RWPE2 (cell line): ENCODE measurements at regions not wholly inside any gene's neighbourhood (a gene's known extent, or its start where the extent isn't known, plus 50 kb on each side); places are given as distances from the start of the nearest gene placed in this dataset.

Source experiments
- ATAC-seq: fragments of 200-7000 bp; cut with Tn5 transposase; 3 replicates; pipeline ENCODE4 v1.9.1; 2021; ENCODE audit warnings: low read depth
- DNase-seq: peaks from one replicate; pipeline ENCODE4 v3.0.0-alpha.2; 2020; ENCODE audit warnings: low spot score
- H3K27ac ChIP-seq: fragments of 450-650 bp; 2 replicates; pipeline ENCODE4 v1.5.1; 2017; ENCODE audit warnings: mild to moderate bottlenecking; ENCODE audit not compliant: poor library complexity, severe bottlenecking
- H3K27me3 ChIP-seq: fragments of 250-450 bp; sonication (Bioruptor Pico); 2 replicates; pipeline ENCODE4 v1.5.1; 2021; ENCODE audit warnings: mild to moderate bottlenecking, moderate library complexity; ENCODE audit not compliant: insufficient read depth, poor library complexity, severe bottlenecking
- H3K36me3 ChIP-seq: fragments of 250-450 bp; sonication (Bioruptor Pico); 2 replicates; pipeline ENCODE4 v1.5.1; 2020; ENCODE audit warnings: low read depth, mild to moderate bottlenecking, moderate library complexity
- H3K4me1 ChIP-seq: fragments of 250-450 bp; sonication (Bioruptor Pico); 2 replicates; pipeline ENCODE4 v1.5.1; 2021; ENCODE audit warnings: mild to moderate bottlenecking, moderate library complexity; ENCODE audit not compliant: insufficient read depth, poor library complexity, severe bottlenecking
- H3K4me3 ChIP-seq: fragments of 250-450 bp; sonication (Bioruptor Pico); 2 replicates; pipeline ENCODE4 v1.5.1; 2021; ENCODE audit warnings: mild to moderate bottlenecking, moderate library complexity; ENCODE audit not compliant: severe bottlenecking
- H3K9me3 ChIP-seq: fragments of 250-450 bp; sonication (Bioruptor Pico); 2 replicates; pipeline ENCODE4 v1.5.1; 2021; ENCODE audit warnings: mild to moderate bottlenecking, moderate library complexity; ENCODE audit not compliant: severe bottlenecking
- TF ChIP-seq, protein P1 (sequence below): fragments of 450-650 bp; IDR thresholded peaks from one replicate; pipeline ENCODE4 v1.5.1; 2017; ENCODE audit warnings: mild to moderate bottlenecking, moderate library complexity; ENCODE audit not compliant: poor library complexity, severe bottlenecking

DNA sequence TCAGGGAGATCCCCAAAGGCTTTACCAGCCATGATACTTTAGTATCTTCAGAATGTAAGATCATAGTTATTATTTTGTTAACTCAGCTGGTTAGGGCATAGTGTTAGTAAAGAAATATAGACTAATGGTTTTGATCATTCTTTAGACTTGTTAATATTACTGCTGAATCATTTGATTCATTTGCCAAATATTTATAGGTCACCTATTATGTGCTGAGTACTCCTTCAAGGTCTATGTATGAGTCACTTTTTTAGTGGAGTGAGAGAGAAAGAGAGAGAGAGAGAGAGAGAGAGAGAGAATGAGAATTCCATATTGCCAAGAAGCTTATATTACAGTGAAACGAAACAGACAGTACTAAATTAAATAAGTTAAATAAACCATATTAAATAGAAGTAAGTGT is 110.3 kb downstream of the UBE2NL start:
- ATAC-seq (peak; percentile 35; the same call in 2 of the 3 replicates), DNase-seq (no peak)
- Histone ChIP-seq H3K27me3 (no peaks in the 10 kb centered on the region), H3K27ac (no peak overlapping the region), H3K4me1 (no peaks in the 10 kb centered on the region), H3K36me3 (no peaks in the 10 kb centered on the region), H3K4me3 (no peak overlapping the region), H3K9me3 (no peaks in the 10 kb centered on the region)
- TF ChIP-seq, protein P1, sequence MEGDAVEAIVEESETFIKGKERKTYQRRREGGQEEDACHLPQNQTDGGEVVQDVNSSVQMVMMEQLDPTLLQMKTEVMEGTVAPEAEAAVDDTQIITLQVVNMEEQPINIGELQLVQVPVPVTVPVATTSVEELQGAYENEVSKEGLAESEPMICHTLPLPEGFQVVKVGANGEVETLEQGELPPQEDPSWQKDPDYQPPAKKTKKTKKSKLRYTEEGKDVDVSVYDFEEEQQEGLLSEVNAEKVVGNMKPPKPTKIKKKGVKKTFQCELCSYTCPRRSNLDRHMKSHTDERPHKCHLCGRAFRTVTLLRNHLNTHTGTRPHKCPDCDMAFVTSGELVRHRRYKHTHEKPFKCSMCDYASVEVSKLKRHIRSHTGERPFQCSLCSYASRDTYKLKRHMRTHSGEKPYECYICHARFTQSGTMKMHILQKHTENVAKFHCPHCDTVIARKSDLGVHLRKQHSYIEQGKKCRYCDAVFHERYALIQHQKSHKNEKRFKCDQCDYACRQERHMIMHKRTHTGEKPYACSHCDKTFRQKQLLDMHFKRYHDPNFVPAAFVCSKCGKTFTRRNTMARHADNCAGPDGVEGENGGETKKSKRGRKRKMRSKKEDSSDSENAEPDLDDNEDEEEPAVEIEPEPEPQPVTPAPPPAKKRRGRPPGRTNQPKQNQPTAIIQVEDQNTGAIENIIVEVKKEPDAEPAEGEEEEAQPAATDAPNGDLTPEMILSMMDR = no peak

DNA sequence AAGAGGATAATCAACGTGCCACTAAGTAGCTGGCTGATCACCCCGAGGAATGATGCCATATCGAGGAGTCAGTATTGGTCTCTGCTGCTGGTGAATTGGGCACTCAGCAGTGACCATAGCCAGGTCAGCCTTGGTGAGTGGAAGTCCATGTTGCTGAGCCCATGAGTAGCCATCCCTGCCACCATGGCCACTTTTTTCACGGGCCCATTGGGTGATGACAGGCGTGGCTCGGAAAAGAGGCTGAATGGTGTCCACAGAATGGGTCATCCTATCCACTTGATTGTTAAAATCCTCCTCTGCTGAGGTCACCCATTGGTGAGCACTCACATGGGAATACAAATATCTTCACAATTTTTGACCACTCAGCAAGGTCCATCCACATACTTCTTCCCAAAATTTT is 114.4 kb downstream of the UBE2NL start:
- Histone ChIP-seq H3K27me3 (no peaks in the 10 kb centered on the region), H3K9me3 (no peaks in the 10 kb centered on the region), H3K4me1 (no peaks in the 10 kb centered on the region), H3K27ac (no peak overlapping the region), H3K36me3 (no peaks in the 10 kb centered on the region), H3K4me3 (no peak overlapping the region)
- ATAC-seq (no peak), DNase-seq (no peak)
- TF ChIP-seq, protein P1 = no peak

DNA sequence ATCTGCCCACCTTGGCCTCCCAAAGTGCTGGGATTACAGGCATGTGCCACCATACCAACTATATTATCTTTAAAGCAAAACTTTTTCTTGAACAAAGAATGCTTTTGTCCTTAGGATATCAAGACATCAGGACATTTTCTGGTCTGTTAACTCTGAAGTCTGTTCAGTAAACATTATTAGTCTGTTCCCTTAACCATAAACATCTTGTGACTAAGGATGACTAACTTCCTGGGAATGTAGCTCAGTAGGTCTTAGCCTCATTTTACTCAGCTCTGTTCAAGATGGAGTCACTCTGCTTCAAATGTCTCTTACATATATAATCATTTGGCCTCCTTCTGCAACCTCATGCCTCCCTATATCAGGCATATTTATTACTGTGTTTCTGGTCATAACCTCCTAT is 122.9 kb downstream of the UBE2NL start:
- peaks cover 7% of the 10 kb centered on the region for H3K4me1 ChIP-seq
- H3K36me3 ChIP-seq = no peaks in the 10 kb centered on the region
- no peaks in the 10 kb centered on the region for H3K27me3 ChIP-seq
- H3K4me3 ChIP-seq = no peak overlapping the region
- DNase-seq = no peak
- peak; percentile 94 for ATAC-seq
- H3K27ac ChIP-seq = peak overlapping the region; percentile 46
- no peaks in the 10 kb centered on the region for H3K9me3 ChIP-seq
- TF ChIP-seq, protein P1 = no peak

DNA sequence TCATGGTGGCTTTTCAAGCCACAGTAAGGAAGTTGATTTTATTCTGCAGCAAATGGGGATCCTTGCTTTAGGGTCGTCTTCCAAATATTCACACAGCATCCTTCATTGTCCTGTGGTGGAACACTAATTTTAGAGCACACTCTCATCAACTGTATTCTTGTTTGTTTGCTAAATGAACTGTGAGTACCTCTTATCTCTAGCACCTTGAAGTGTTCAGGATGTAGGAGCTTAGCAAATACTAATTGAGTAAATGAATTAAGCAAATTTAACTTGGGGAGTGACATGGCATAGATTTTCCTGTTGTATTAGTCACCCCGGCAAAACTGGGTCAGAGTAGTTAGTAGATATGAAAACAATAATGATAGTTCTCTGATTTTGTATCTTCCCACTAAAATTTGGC is 156.9 kb downstream of the UBE2NL start:
- no peaks in the 10 kb centered on the region for H3K36me3 ChIP-seq
- ATAC-seq (no peak), DNase-seq (no peak)
- no peaks in the 10 kb centered on the region for H3K27me3 ChIP-seq
- no peaks in the 10 kb centered on the region for H3K9me3 ChIP-seq
- H3K4me1 ChIP-seq = no peaks in the 10 kb centered on the region
- H3K27ac ChIP-seq = no peak overlapping the region
- TF ChIP-seq, protein P1 = no peak
- no peak overlapping the region for H3K4me3 ChIP-seq

DNA sequence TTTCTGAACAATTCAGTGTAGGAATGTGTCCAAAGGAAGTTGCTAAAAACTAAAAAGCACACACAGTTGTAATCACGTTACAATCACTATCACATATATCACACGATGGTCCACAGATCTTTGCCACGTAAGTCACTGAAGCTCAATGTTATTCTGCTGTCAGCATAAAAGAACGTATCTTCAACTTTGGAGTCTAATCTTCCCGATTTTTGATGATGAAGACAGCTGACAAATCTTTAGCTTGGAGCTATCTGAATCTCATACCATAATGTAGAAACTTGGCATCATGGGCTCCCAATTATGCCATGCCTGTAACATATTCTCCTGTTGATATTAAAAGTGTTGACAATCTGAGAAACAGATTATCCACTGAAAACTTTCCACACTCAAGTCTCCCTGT is 158.4 kb downstream of the UBE2NL start:
- Histone ChIP-seq H3K4me1 (no peaks in the 10 kb centered on the region), H3K4me3 (no peak overlapping the region), H3K36me3 (no peaks in the 10 kb centered on the region), H3K27me3 (no peaks in the 10 kb centered on the region), H3K27ac (no peak overlapping the region), H3K9me3 (no peaks in the 10 kb centered on the region)
- TF ChIP-seq, protein P1 = no peak
- DNase-seq = no peak
- ATAC-seq = no peak
